K562 (cell line): ENCODE measurements at regions not wholly inside any gene's neighbourhood (a gene's known extent, or its start where the extent isn't known, plus 50 kb on each side); places are given as distances from the start of the nearest gene placed in this dataset.

Source experiments
- ATAC-seq: fragments of 200-7000 bp; cut with Tn5 transposase; 3 replicates; pipeline ENCODE4 v1.9.1; 2020; ENCODE audit warnings: moderate library complexity
- BruUV-seq: library from RNA; stranded (reverse); fragments of 400-500 nt; replicated peaks from 2 replicates; lab custom pipeline; 2021; lab: Mats Ljungman, UMichigan
- CTCF ChIA-PET: fragments of 300-600 bp; formaldehyde crosslinking; extraction: SDS; loops from one replicate; lab custom pipeline; 2021; ENCODE audit warnings: low intra/inter-chr PET ratio; lab: Yijun Ruan, JAX
- POLR2A ChIA-PET: fragments of 300-600, 350-650 bp; sonication (Branson Sonifier 250); formaldehyde crosslinking; extraction: SDS; loops from one replicate; lab custom pipeline; 2021; ENCODE audit warnings: antibody characterized with exemption, inconsistent platforms; lab: Yijun Ruan, JAX
- DNase-seq, 4 experiments: peaks; one replicate each; pipeline versions ENCODE4 v3.0.0 to v3.0.0-alpha.2; 2011 to 2018; ENCODE audit warnings: low spot score in 3 of 4, mixed read lengths in 3 of 4; ENCODE audit errors: extremely low read depth in 1 of 4
- FAIRE-seq: peaks from 2 replicates; lab custom pipeline; 2011; peaks lifted over from hg19 to GRCh38; lab: Jason Lieb, UNC
- H2AFZ ChIP-seq: 2 replicates; pipeline ENCODE4 v1.6.0; 2011; ENCODE audit warnings: low read depth, low read length, control low read depth, inconsistent platforms
- H3K27ac ChIP-seq: fragments of 200-600 bp; 3 replicates; pipeline ENCODE4 v1.8.0; 2011; ENCODE audit warnings: low read depth, mild to moderate bottlenecking, control low read depth, inconsistent platforms, low read length, moderate library complexity, mixed read lengths; ENCODE audit errors: extremely low read depth
- H3K27me3 ChIP-seq, 2 experiments: fragments of 300-600 bp in 1 of 2; 2 replicates in 1 of 2; 3 replicates in 1 of 2; pipeline versions ENCODE4 v1.6.0 to v1.8.0; 2011; ENCODE audit warnings: inconsistent platforms in 2 of 2, low read length in 2 of 2, mild to moderate bottlenecking in 1 of 2, mixed read lengths in 1 of 2, moderate library complexity in 1 of 2; ENCODE audit not compliant: control insufficient read depth in 2 of 2, insufficient read depth in 2 of 2
- H3K36me3 ChIP-seq: fragments of 300-600 bp; 3 replicates; pipeline ENCODE4 v1.8.0; 2011; ENCODE audit warnings: mild to moderate bottlenecking, low read length, inconsistent platforms; ENCODE audit not compliant: control insufficient read depth, insufficient read depth
- H3K4me1 ChIP-seq, 2 experiments: fragments of 200-600 bp in 1 of 2; replicated peaks in 1 of 2; 2 replicates in 1 of 2; 3 replicates in 1 of 2; pipeline versions ENCODE4 v1.5.1 to v1.8.0; 2011; ENCODE audit warnings: inconsistent platforms in 2 of 2, low read length in 2 of 2, mild to moderate bottlenecking in 1 of 2, mixed read lengths in 1 of 2, moderate library complexity in 1 of 2; ENCODE audit not compliant: control insufficient read depth in 2 of 2, insufficient read depth in 2 of 2
- H3K4me2 ChIP-seq: 2 replicates; pipeline ENCODE4 v1.6.1; 2011; ENCODE audit warnings: low read length, control low read depth, inconsistent platforms, mixed read lengths; ENCODE audit not compliant: insufficient read depth
- H3K4me3 ChIP-seq: fragments of 200-600 bp; sonication (generic), shearing (Covaris generic); 2 replicates; pipeline ENCODE4 v1.5.1; 2016; ENCODE audit warnings: control low read depth, inconsistent platforms
- H3K79me2 ChIP-seq: fragments of 200-600 bp; 3 replicates; pipeline ENCODE4 v1.8.0; 2011; ENCODE audit warnings: low read length, inconsistent platforms; ENCODE audit not compliant: control insufficient read depth, insufficient read depth
- H3K9ac ChIP-seq, 2 experiments: 2 replicates each; pipeline versions ENCODE4 v1.6.0 to v1.6.1; 2011; ENCODE audit warnings: low read depth in 2 of 2, low read length in 2 of 2, control low read depth in 1 of 2, inconsistent platforms in 1 of 2, mild to moderate bottlenecking in 1 of 2, mixed read lengths in 1 of 2; ENCODE audit not compliant: insufficient read depth in 1 of 2
- H3K9me1 ChIP-seq: one replicate; pipeline ENCODE4 v1.6.0; 2011; ENCODE audit warnings: inconsistent platforms, mild to moderate bottlenecking, low read length, moderate library complexity; ENCODE audit not compliant: control insufficient read depth, insufficient read depth
- H3K9me3 ChIP-seq: replicated peaks from 2 replicates; pipeline ENCODE4 v1.5.1; 2011; ENCODE audit warnings: low read depth, low read length, inconsistent platforms; ENCODE audit not compliant: control insufficient read depth, insufficient read depth
- H4K20me1 ChIP-seq: replicated peaks from 2 replicates; pipeline ENCODE4 v1.6.1; 2011; ENCODE audit warnings: low read length, inconsistent platforms, mixed read lengths; ENCODE audit not compliant: control insufficient read depth, insufficient read depth
- ETS1 ChIP-seq: conservative IDR thresholded peaks from 2 replicates; pipeline ENCODE4 v1.6.1; 2011; ENCODE audit warnings: low read depth, mild to moderate bottlenecking, low read length; ENCODE audit not compliant: control insufficient read depth
- IRF9 ChIP-seq: fragments of 450-650 bp; IDR thresholded peaks from 2 replicates; pipeline ENCODE4 v1.6.1; 2016; ENCODE audit warnings: missing biosample characterization, missing genetic modification characterization
- MED1 ChIP-seq: sonication (generic); formaldehyde crosslinking; IDR thresholded peaks from 2 replicates; pipeline ENCODE4 v1.8.1; 2023; ENCODE audit warnings: missing genetic modification reagents, borderline replicate concordance
- RFX7 ChIP-seq: fragments of 250-450 bp; sonication (Bioruptor Pico); IDR thresholded peaks from 2 replicates; pipeline ENCODE4 v1.5.1; 2021; ENCODE audit warnings: mild to moderate bottlenecking
- ZNF121 ChIP-seq: sonication (generic); formaldehyde crosslinking; conservative IDR thresholded peaks from 2 replicates; pipeline ENCODE4 v1.8.0; 2022; ENCODE audit warnings: missing genetic modification reagents
- WGBS: fragments of 100-300 bp; shearing (Covaris generic); methylation state at CpG from one replicate; pipeline ENCODE4 v1.1.6; 2016; ENCODE audit warnings: low coverage, mixed read lengths; ENCODE audit not compliant: insufficient coverage; ENCODE audit errors: missing lambda C conversion rate; 5-methylcytosine and 5-hydroxymethylcytosine counted together
- in situ Hi-C: fragments of 300-500 bp; cut with MboI; formaldehyde crosslinking; loops from 4 replicates; pipeline ENCODE4 v1.15.0; 2018; ENCODE audit warnings: inconsistent platforms, mixed read lengths
- intact Hi-C: fragments of 100-400 bp; cut with micrococcal nuclease; formaldehyde crosslinking; loops from 2 replicates; pipeline ENCODE4 v1.14.2; 2022

GRCh38 chr17:70969521-70970034 is 800.2 kb downstream of the KCNJ2 start:
- no peak overlapping the region for H3K9ac ChIP-seq
- FAIRE-seq (no peak), ATAC-seq (no peak), DNase-seq (no peak)
- no TSS peak for BruUV-seq
- H3K4me3 ChIP-seq = no peak overlapping the region
- no peaks in the 10 kb centered on the region for H3K9me3 ChIP-seq
- ChIA-PET CTCF (no interaction called here), POLR2A (no interaction called here)
- no peaks in the 10 kb centered on the region for H3K4me1 ChIP-seq
- no peaks in the 10 kb centered on the region for H3K79me2 ChIP-seq
- in situ Hi-C loops (no loop called here), intact Hi-C loops (no loop called here)
- H3K4me2 ChIP-seq = no peak overlapping the region
- no peak overlapping the region for H2AFZ ChIP-seq
- H3K27ac ChIP-seq = no peak overlapping the region
- no peaks in the 10 kb centered on the region for H3K36me3 ChIP-seq
- H3K9me1 ChIP-seq = no peaks in the 10 kb centered on the region
- H3K27me3 ChIP-seq = no peaks in the 10 kb centered on the region
- no peaks in the 10 kb centered on the region for H4K20me1 ChIP-seq
- WGBS = 0% methylated on average over 6 of the region's 6 CpGs
- TF ChIP-seq ZNF121 (CRISPR knock-in tag) (no peak), IRF9 (tag) (no peak), MED1 (no peak), RFX7 (CRISPR knock-in tag) (no peak), ETS1 (no peak)
